ENCODE measurements at regions not wholly inside any gene's neighbourhood (a gene's known extent, or its start where the extent isn't known, plus 50 kb on each side); places are given as distances from the start of the nearest gene placed in this dataset.

- DNase-seq (ENCODE audit: low read depth, low spot score) = no peak
Observed at GRCh38 chr5:111582451-111582850, 70.1 kb upstream of the STARD4 start.

DNA sequence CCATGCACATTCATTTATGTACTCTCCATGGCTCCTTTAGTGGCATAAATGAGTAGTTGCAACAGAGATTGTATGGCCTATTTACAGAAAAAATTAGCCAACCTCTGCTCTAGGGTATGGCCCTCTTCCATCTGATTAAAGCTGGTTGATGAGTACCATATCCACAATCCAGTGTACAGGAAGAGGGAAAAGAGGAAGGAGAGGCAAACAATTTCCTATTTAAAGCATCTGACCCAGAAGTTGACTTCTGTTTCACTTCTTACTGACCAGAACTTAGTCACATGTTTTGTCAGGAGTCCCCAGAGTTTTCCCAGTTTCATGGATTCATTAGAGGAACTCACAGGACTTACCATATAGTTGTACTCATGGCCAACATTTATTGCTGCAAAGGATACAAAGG lies 68.6 kb upstream of the STARD4 start:
- no peak for DNase-seq (ENCODE audit: low read depth, low spot score)

DNA sequence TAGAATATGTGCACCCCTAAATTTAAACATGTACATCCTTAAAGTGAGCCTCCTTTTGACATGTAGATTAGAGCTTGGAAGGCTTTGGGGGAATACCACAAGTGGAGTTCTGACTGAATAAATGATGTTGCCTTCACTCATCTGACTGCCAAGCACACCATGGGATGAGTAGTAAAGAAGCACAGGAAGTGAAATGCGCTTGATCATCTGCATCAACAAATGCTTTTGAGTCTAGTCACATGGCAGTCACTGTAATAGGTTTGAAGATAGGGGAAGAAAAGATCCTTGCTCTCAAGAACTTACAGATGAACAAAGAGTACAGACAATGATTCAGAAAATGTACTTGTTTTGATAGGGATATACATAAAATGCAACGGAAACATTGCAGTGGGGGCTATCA lies 62.0 kb upstream of the STARD4 start:
- DNase-seq (ENCODE audit: low read depth, low spot score) = no peak

DNA sequence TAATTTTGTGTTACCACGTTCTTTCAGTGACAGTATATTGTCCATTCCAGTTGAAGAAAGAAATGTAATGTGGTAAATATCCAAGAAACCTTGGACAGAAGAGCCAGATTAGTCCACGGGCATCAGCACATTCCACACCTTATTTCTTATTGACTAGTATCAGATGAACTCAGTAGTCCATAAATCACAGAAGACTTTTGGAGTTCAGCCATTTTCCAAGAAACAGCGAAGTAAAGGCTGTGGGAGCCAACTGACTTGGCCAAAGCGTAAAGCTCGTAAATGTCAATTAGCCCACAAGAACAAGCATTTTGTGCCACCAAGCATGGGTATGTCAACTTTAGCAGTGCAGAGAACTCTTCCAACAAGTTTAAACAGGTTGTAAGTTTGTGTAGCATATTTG lies 60.2 kb upstream of the STARD4 start:
- DNase-seq (ENCODE audit: low read depth, low spot score) = no peak

DNA sequence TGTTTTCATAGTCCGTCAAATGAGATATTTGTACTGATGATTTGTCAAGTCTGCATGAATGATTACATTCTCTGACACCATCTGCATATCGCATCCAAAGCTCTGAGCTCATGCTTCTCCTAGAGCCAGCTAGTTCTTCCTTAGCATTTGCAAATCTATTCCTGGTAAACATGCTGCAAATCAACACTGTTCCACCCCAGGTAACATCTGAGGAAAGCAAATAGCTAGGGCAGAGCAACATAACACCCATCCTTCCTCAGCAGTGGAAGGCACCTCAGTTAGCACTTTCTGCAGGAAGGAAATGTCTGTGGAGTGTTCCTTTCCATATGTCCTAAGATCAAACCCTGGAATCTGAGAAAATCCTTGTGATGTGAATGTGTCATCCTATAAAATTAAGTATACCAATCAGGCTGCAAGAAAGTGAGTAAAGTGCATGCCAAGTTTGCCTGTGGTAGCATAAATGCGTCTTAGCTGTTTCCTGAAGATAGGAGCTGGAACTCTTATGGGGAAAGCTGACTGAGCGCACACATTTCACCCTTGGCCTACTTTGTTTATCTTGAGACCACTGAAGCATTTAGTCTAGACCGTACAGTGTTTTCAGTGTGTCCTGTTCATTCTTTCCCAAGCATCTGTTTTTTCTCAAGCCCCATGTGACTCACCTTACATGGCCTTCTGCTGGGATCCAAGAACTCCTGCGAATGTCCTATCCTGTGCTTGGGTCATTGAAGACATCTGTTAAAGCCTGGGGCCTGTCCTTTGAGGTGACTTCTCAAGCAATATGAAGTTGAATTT lies 50.9 kb upstream of the STARD4 start:
- DNase-seq (ENCODE audit: low read depth, low spot score) = peak; percentile 40

DNA sequence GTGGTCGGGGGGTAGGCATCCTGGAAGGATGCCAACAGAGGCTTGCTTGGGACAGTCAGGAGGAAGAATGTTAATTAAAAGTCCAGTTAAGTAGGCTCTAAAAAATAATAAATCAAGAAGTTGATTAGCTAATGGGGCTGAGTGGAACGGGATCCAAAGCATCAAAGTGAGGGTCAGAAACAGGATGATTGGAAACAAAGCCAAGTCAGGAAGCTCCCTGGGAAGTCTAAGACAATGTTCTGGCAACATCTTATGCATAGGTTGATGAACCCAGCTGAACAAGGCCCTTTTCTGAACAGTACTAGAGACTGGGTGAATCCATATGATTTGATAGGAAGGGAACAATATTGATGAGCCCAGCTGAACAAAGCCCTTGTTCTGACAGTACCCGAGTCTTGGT lies 50.2 kb upstream of the STARD4 start:
- no peak for DNase-seq (ENCODE audit: low read depth, low spot score)

Data from smooth muscle cell of the brain vasculature (primary cell).